Hepatocyte (in vitro differentiated cells): ENCODE measurements at regions not wholly inside any gene's neighbourhood (a gene's known extent, or its start where the extent isn't known, plus 50 kb on each side); places are given as distances from the start of the nearest gene placed in this dataset.

Experiments used
- EZH2 ChIP-seq: fragments of 200-600 bp; sonication (generic); IDR thresholded peaks from 2 replicates; pipeline ENCODE4 v1.6.1; 2016; ENCODE audit warnings: antibody characterized with exemption, mild to moderate bottlenecking, borderline replicate concordance
- EZH2phosphoT487 ChIP-seq: fragments of 200-600 bp; sonication (generic); IDR thresholded peaks from one replicate; pipeline ENCODE4 v1.6.1; 2018; ENCODE audit warnings: antibody characterized with exemption, mild to moderate bottlenecking, low read depth, moderate library complexity; ENCODE audit not compliant: unreplicated experiment, severe bottlenecking
- TF ChIP-seq, protein P1 (sequence below): fragments of 200-600 bp; sonication (generic); IDR thresholded peaks from 2 replicates; pipeline ENCODE4 v1.5.1; 2016; ENCODE audit warnings: antibody characterized with exemption, mild to moderate bottlenecking; ENCODE audit not compliant: poor library complexity

DNA sequence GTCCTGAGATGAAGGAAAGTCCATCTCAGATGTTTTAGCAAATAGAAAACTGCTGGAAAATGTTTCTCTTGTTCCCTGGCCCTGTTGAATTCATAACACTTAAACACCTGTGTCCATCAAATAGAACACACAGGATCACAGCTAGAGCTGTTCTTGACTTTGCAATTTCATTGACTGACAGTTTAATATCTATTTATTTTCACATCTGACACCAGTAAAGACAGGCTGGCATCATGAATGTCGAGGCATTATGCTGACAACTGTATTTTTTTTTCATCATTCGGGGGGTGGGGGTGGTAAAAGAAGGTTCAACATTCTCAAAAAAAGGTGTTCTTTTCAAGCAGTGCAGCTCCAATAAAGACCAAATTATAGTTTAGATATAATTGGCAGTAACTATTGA is 591.2 kb upstream of the PTBP2 start:
- TF ChIP-seq, protein P1, sequence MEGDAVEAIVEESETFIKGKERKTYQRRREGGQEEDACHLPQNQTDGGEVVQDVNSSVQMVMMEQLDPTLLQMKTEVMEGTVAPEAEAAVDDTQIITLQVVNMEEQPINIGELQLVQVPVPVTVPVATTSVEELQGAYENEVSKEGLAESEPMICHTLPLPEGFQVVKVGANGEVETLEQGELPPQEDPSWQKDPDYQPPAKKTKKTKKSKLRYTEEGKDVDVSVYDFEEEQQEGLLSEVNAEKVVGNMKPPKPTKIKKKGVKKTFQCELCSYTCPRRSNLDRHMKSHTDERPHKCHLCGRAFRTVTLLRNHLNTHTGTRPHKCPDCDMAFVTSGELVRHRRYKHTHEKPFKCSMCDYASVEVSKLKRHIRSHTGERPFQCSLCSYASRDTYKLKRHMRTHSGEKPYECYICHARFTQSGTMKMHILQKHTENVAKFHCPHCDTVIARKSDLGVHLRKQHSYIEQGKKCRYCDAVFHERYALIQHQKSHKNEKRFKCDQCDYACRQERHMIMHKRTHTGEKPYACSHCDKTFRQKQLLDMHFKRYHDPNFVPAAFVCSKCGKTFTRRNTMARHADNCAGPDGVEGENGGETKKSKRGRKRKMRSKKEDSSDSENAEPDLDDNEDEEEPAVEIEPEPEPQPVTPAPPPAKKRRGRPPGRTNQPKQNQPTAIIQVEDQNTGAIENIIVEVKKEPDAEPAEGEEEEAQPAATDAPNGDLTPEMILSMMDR = no peak
- no peak for TF ChIP-seq EZH2
- TF ChIP-seq EZH2phosphoT487 = no peak
